ENCODE measurements at regions not wholly inside any gene's neighbourhood (a gene's known extent, or its start where the extent isn't known, plus 50 kb on each side); places are given as distances from the start of the nearest gene placed in this dataset.

GRCh38 chrX:5536261-5536660, 692.4 kb downstream of the NLGN4X start:
- no peak overlapping the region for H3K4me2 ChIP-seq (ENCODE audit: control insufficient read depth, extremely low read depth, insufficient read depth, low read depth, low read length)
- TF ChIP-seq CTCF (optimal IDR thresholded peaks at IDR 0.05 in 1 of 3, IDR thresholded peaks at IDR 0.05 in 1 of 3, conservative IDR thresholded peaks at IDR 0.05 in 1 of 3; ENCODE audit: extremely low read depth in 1 of 3, insufficient read depth in 2 of 3, low read length in 3 of 3) = no peak
- TF ChIP-seq EZH2 (IDR thresholded peaks at IDR 0.05; ENCODE audit: low read length) = no peak
- FAIRE-seq = no peak

DNA sequence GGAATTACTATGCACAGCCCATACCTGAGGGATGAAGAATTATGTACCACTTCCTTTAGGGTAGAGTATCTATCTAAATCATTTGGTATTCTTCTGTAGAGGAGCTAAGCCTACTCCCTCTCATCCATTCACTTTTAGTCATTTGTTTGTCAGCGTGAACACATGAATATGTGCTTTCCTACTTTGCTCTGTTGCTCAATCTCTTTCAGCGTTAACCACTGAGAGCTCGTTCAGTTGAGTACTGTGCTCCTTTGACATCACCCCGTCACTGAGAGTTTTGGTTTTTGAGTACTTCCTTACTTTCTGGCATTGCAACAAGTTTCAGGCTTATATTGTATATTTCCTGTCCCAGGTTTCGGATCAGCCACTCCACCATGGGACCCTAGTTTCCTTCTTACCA, 700.6 kb downstream of the NLGN4X start:
- Histone ChIP-seq H3K27ac (ENCODE audit: control insufficient read depth, insufficient read depth, low read length) (no peak overlapping the region), H3K9me1 (ENCODE audit: control insufficient read depth, extremely low read depth, insufficient read depth, low read length) (no peaks in the 10 kb centered on the region), H3K4me3 (ENCODE audit: control insufficient read depth in 2 of 3, extremely low read depth in 1 of 3, insufficient read depth in 2 of 3, low read depth in 1 of 3, low read length in 3 of 3) (no peak overlapping the region), H3K27me3 (ENCODE audit: control insufficient read depth, extremely low read depth, insufficient read depth, low read length) (no peaks in the 10 kb centered on the region), H3K4me1 (ENCODE audit: control insufficient read depth, extremely low read depth, insufficient read depth, low read length) (no peaks in the 10 kb centered on the region), H3K36me3 (ENCODE audit: control insufficient read depth in 2 of 2, extremely low read depth in 1 of 2, insufficient read depth in 2 of 2, low read length in 2 of 2) (no peaks in the 10 kb centered on the region), H4K20me1 (ENCODE audit: control insufficient read depth, extremely low read depth, insufficient read depth, low read length) (no peaks in the 10 kb centered on the region), H2AFZ (ENCODE audit: control insufficient read depth, low read length) (no peak overlapping the region), H3K9me3 (ENCODE audit: control insufficient read depth, low read depth, low read length) (peaks cover 2% of the 10 kb centered on the region), H3K4me2 (ENCODE audit: control insufficient read depth, extremely low read depth, insufficient read depth, low read depth, low read length) (no peak overlapping the region), H3K79me2 (ENCODE audit: control insufficient read depth, insufficient read depth, low read length) (no peaks in the 10 kb centered on the region), H3K9ac (ENCODE audit: control insufficient read depth, extremely low read depth, insufficient read depth, low read length) (no peak overlapping the region)
- TF ChIP-seq CTCF (optimal IDR thresholded peaks at IDR 0.05 in 1 of 3, IDR thresholded peaks at IDR 0.05 in 1 of 3, conservative IDR thresholded peaks at IDR 0.05 in 1 of 3; ENCODE audit: extremely low read depth in 1 of 3, insufficient read depth in 2 of 3, low read length in 3 of 3) (no peak), EZH2 (IDR thresholded peaks at IDR 0.05; ENCODE audit: low read length) (no peak)
- dilution Hi-C loops (cut with MboI; ENCODE audit: extremely low pct_ligation_motif_present, low sequenced_read_pairs) = no loop called here
- FAIRE-seq (no peak), DNase-seq (ENCODE audit: low read depth, low spot score) (no peak)

More at GRCh38 chrX:5536261-5536660, 692.4 kb downstream of the NLGN4X start:
- no peaks in the 10 kb centered on the region for H3K9me1 ChIP-seq (ENCODE audit: control insufficient read depth, extremely low read depth, insufficient read depth, low read length)
- peaks cover 2% of the 10 kb centered on the region for H3K9me3 ChIP-seq (ENCODE audit: control insufficient read depth, low read depth, low read length)
- H3K79me2 ChIP-seq (ENCODE audit: control insufficient read depth, insufficient read depth, low read length) = no peaks in the 10 kb centered on the region
- H3K4me3 ChIP-seq (ENCODE audit: control insufficient read depth in 2 of 3, extremely low read depth in 1 of 3, insufficient read depth in 2 of 3, low read depth in 1 of 3, low read length in 3 of 3) = no peak overlapping the region
- no peaks in the 10 kb centered on the region for H4K20me1 ChIP-seq (ENCODE audit: control insufficient read depth, extremely low read depth, insufficient read depth, low read length)
- H3K36me3 ChIP-seq (ENCODE audit: control insufficient read depth in 2 of 2, extremely low read depth in 1 of 2, insufficient read depth in 2 of 2, low read length in 2 of 2) = no peaks in the 10 kb centered on the region
- dilution Hi-C loops (cut with MboI; ENCODE audit: extremely low pct_ligation_motif_present, low sequenced_read_pairs) = no loop called here
- no peaks in the 10 kb centered on the region for H3K4me1 ChIP-seq (ENCODE audit: control insufficient read depth, extremely low read depth, insufficient read depth, low read length)
- no peak overlapping the region for H2AFZ ChIP-seq (ENCODE audit: control insufficient read depth, low read length)
- no peak for DNase-seq (ENCODE audit: low read depth, low spot score)
- no peaks in the 10 kb centered on the region for H3K27me3 ChIP-seq (ENCODE audit: control insufficient read depth, extremely low read depth, insufficient read depth, low read length)
- no peak overlapping the region for H3K27ac ChIP-seq (ENCODE audit: control insufficient read depth, insufficient read depth, low read length)
- no peak overlapping the region for H3K9ac ChIP-seq (ENCODE audit: control insufficient read depth, extremely low read depth, insufficient read depth, low read length)
